Subcutaneous abdominal adipose tissue (tissue), 5 donors: ENCODE measurements at regions not wholly inside any gene's neighbourhood (a gene's known extent, or its start where the extent isn't known, plus 50 kb on each side); places are given as distances from the start of the nearest gene placed in this dataset.

Source experiments
- H3K27ac ChIP-seq: one replicate; pipeline ENCODE4 v1.7.0; 2013; ENCODE audit warnings: low read depth, mild to moderate bottlenecking, inconsistent platforms, low read length, moderate library complexity
- H3K27me3 ChIP-seq, 5 donors: one replicate each; pipeline ENCODE4 v1.7.0; 2013; ENCODE audit warnings: low read length in 5 of 5, inconsistent platforms in 1 of 5; ENCODE audit not compliant: control insufficient read depth in 5 of 5, insufficient read depth in 4 of 5
- H3K36me3 ChIP-seq, 5 donors: one replicate each; pipeline ENCODE4 v1.7.0; 2013; ENCODE audit warnings: low read length in 5 of 5; ENCODE audit not compliant: control insufficient read depth in 5 of 5, insufficient read depth in 5 of 5
- H3K4me1 ChIP-seq, 5 donors: one replicate each; pipeline ENCODE4 v1.7.0; 2013; ENCODE audit warnings: low read length in 5 of 5, mild to moderate bottlenecking in 3 of 5, moderate library complexity in 1 of 5; ENCODE audit not compliant: control insufficient read depth in 5 of 5, insufficient read depth in 5 of 5
- H3K4me3 ChIP-seq, 5 donors: one replicate each; pipeline ENCODE4 v1.7.0; 2013; ENCODE audit warnings: low read length in 5 of 5, low read depth in 1 of 5
- H3K9ac ChIP-seq, 5 donors: one replicate each; pipeline ENCODE4 v1.7.0; 2013; ENCODE audit warnings: low read length in 5 of 5, mild to moderate bottlenecking in 4 of 5, moderate library complexity in 3 of 5
- H3K9me3 ChIP-seq, 5 donors: one replicate each; pipeline ENCODE4 v1.7.0; 2013; ENCODE audit warnings: low read length in 5 of 5; ENCODE audit not compliant: control insufficient read depth in 5 of 5
- donor health status: healthy.
- donor health status: healthy.
- donor health status: healthy.
- donor health status: healthy.
- donor health status: healthy.

GRCh38 chr1:188240772-188241406 lies 1412.1 kb downstream of the PLA2G4A start:
- H3K36me3 ChIP-seq, result no peaks in the 10 kb centered on the region
- H3K4me1 ChIP-seq, result no peaks in the 10 kb centered on the region
- H3K27ac ChIP-seq, result no peak overlapping the region
- H3K4me3 ChIP-seq, result no peak overlapping the region
- H3K27me3 ChIP-seq, result no peaks in the 10 kb centered on the region
- H3K9me3 ChIP-seq, result no peaks in the 10 kb centered on the region
- no peak overlapping the region for H3K9ac ChIP-seq

- no peak overlapping the region for H3K27ac ChIP-seq
- H3K27me3 ChIP-seq, result no peaks in the 10 kb centered on the region
- H3K4me1 ChIP-seq, result no peaks in the 10 kb centered on the region
- H3K4me3 ChIP-seq, result no peak overlapping the region
- H3K9me3 ChIP-seq, result no peaks in the 10 kb centered on the region
- H3K36me3 ChIP-seq, result no peaks in the 10 kb centered on the region
- H3K9ac ChIP-seq, result no peak overlapping the region
Observed at GRCh38 chr1:188241629-188242028, 1412.9 kb downstream of the PLA2G4A start.

- H3K27ac ChIP-seq, result no peak overlapping the region
- H3K4me1 ChIP-seq, result no peaks in the 10 kb centered on the region
- H3K36me3 ChIP-seq, result no peaks in the 10 kb centered on the region
- no peak overlapping the region for H3K9ac ChIP-seq
- no peaks in the 10 kb centered on the region for H3K27me3 ChIP-seq
- H3K4me3 ChIP-seq, result no peak overlapping the region
- H3K9me3 ChIP-seq, result no peaks in the 10 kb centered on the region
Observed at GRCh38 chr1:188243456-188243855, 1414.7 kb downstream of the PLA2G4A start.

GRCh38 chr1:188244681-188245080 lies 1415.9 kb downstream of the PLA2G4A start:
- no peak overlapping the region for H3K9ac ChIP-seq
- H3K9me3 ChIP-seq, result no peaks in the 10 kb centered on the region
- H3K4me1 ChIP-seq, result no peaks in the 10 kb centered on the region
- H3K27ac ChIP-seq, result no peak overlapping the region
- no peaks in the 10 kb centered on the region for H3K36me3 ChIP-seq
- H3K4me3 ChIP-seq, result no peak overlapping the region
- no peaks in the 10 kb centered on the region for H3K27me3 ChIP-seq

GRCh38 chr1:188247255-188247654 lies 1418.5 kb downstream of the PLA2G4A start:
- H3K9me3 ChIP-seq, result no peaks in the 10 kb centered on the region
- no peaks in the 10 kb centered on the region for H3K36me3 ChIP-seq
- H3K9ac ChIP-seq, result no peak overlapping the region
- no peaks in the 10 kb centered on the region for H3K27me3 ChIP-seq
- no peak overlapping the region for H3K4me3 ChIP-seq
- no peak overlapping the region for H3K27ac ChIP-seq
- H3K4me1 ChIP-seq, result no peaks in the 10 kb centered on the region

- no peaks in the 10 kb centered on the region for H3K27me3 ChIP-seq
- no peaks in the 10 kb centered on the region for H3K36me3 ChIP-seq
- H3K27ac ChIP-seq, result no peak overlapping the region
- no peaks in the 10 kb centered on the region for H3K4me1 ChIP-seq
- H3K9ac ChIP-seq, result no peak overlapping the region
- H3K4me3 ChIP-seq, result no peak overlapping the region
- H3K9me3 ChIP-seq, result no peaks in the 10 kb centered on the region
Observed at GRCh38 chr1:188249811-188250210, 1421.1 kb downstream of the PLA2G4A start.

- H3K27me3 ChIP-seq, result no peaks in the 10 kb centered on the region
- no peak overlapping the region for H3K27ac ChIP-seq
- H3K36me3 ChIP-seq, result no peaks in the 10 kb centered on the region
- no peaks in the 10 kb centered on the region for H3K4me1 ChIP-seq
- H3K9ac ChIP-seq, result no peak overlapping the region
- peaks cover 0 to 5% (median 4%) of the 10 kb centered on the region in 5 donors for H3K9me3 ChIP-seq
- H3K4me3 ChIP-seq, result no peak overlapping the region
Observed at GRCh38 chr1:188251036-188251435, 1422.3 kb downstream of the PLA2G4A start.

GRCh38 chr1:188261849-188262248 lies 1433.1 kb downstream of the PLA2G4A start:
- Histone ChIP-seq H3K9ac (no peak overlapping the region), H3K4me1 (no peaks in the 10 kb centered on the region), H3K27me3 (no peaks in the 10 kb centered on the region), H3K27ac (no peak overlapping the region), H3K36me3 (no peaks in the 10 kb centered on the region), H3K4me3 (no peak overlapping the region), H3K9me3 (peaks cover 0 to 12% (median 0%) of the 10 kb centered on the region in 5 donors)

- Histone ChIP-seq H3K27me3 (no peaks in the 10 kb centered on the region), H3K4me1 (no peaks in the 10 kb centered on the region), H3K9ac (no peak overlapping the region), H3K27ac (no peak overlapping the region), H3K9me3 (peaks cover 0 to 4% (median 0%) of the 10 kb centered on the region in 5 donors), H3K4me3 (no peak overlapping the region), H3K36me3 (no peaks in the 10 kb centered on the region)
Observed at GRCh38 chr1:188269956-188270355, 1441.2 kb downstream of the PLA2G4A start.

GRCh38 chr1:188270497-188270896 lies 1441.7 kb downstream of the PLA2G4A start:
- Histone ChIP-seq H3K27me3 (no peaks in the 10 kb centered on the region), H3K36me3 (no peaks in the 10 kb centered on the region), H3K9me3 (peaks cover 0 to 4% (median 0%) of the 10 kb centered on the region in 5 donors), H3K4me1 (no peaks in the 10 kb centered on the region), H3K9ac (no peak overlapping the region), H3K27ac (no peak overlapping the region), H3K4me3 (no peak overlapping the region)
